ENCODE measurements at regions not wholly inside any gene's neighbourhood (a gene's known extent, or its start where the extent isn't known, plus 50 kb on each side); places are given as distances from the start of the nearest gene placed in this dataset.

GRCh38 chr20:62590309-62591121 is 51.8 kb upstream of the SLCO4A1 start:
- TF ChIP-seq ELF4 (CRISPR knock-in tag; IDR thresholded peaks at IDR 0.05; ENCODE audit: low read depth): no peak
- no peak for TF ChIP-seq HMGXB4 (CRISPR knock-in tag; IDR thresholded peaks at IDR 0.05)
- TF ChIP-seq NR2C2 (CRISPR knock-in tag; IDR thresholded peaks at IDR 0.05): no peak
- no peak for TF ChIP-seq ATF2 (CRISPR knock-in tag; IDR thresholded peaks at IDR 0.05; ENCODE audit: borderline replicate concordance, low read depth)
- TF ChIP-seq CTCF (IDR thresholded peaks at IDR 0.05): no peak
- TF ChIP-seq ERG (CRISPR knock-in tag; IDR thresholded peaks at IDR 0.05): no peak
- no peak for TF ChIP-seq E2F4 (CRISPR knock-in tag; IDR thresholded peaks at IDR 0.05; ENCODE audit: borderline replicate concordance, low read depth)
- TF ChIP-seq ZNF232 (CRISPR knock-in tag; IDR thresholded peaks at IDR 0.05): no peak
- no peak for TF ChIP-seq USF1 (CRISPR knock-in tag; IDR thresholded peaks at IDR 0.05)
- no peak for TF ChIP-seq ZNF512 (CRISPR knock-in tag; IDR thresholded peaks at IDR 0.05; ENCODE audit: borderline replicate concordance)
